Thymus (tissue), 11 donors: ENCODE measurements at regions not wholly inside any gene's neighbourhood (a gene's known extent, or its start where the extent isn't known, plus 50 kb on each side); places are given as distances from the start of the nearest gene placed in this dataset.

ENCODE experiments used
- DNase-seq, 9 donors: peaks; one replicate each; pipeline ENCODE4 v3.0.0-alpha.2; 2013; ENCODE audit warnings: low spot score in 9 of 9, low read depth in 6 of 9, missing footprints in 1 of 9
- H3K27ac ChIP-seq, 2 donors: one replicate each; pipeline ENCODE4 v1.5.1; 2013; ENCODE audit warnings: control low read depth in 1 of 2, low read depth in 1 of 2, low read length in 1 of 2, mild to moderate bottlenecking in 1 of 2, moderate library complexity in 1 of 2
- H3K27me3 ChIP-seq, 2 donors: one replicate each; pipeline ENCODE4 v1.5.1; 2013; ENCODE audit warnings: low read length in 1 of 2; ENCODE audit not compliant: control insufficient read depth in 2 of 2, insufficient read depth in 1 of 2
- H3K36me3 ChIP-seq, 2 donors: one replicate each; pipeline ENCODE4 v1.5.1; 2013; ENCODE audit warnings: low read length in 1 of 2, mild to moderate bottlenecking in 1 of 2, moderate library complexity in 1 of 2; ENCODE audit not compliant: control insufficient read depth in 2 of 2, insufficient read depth in 2 of 2
- H3K4me1 ChIP-seq, 2 donors: one replicate each; pipeline ENCODE4 v1.5.1; 2013; ENCODE audit warnings: low read length in 2 of 2; ENCODE audit not compliant: control insufficient read depth in 2 of 2, insufficient read depth in 2 of 2
- H3K4me3 ChIP-seq, 2 donors: one replicate each; pipeline ENCODE4 v1.5.1; 2013; ENCODE audit warnings: low read length in 2 of 2, control low read depth in 1 of 2, mild to moderate bottlenecking in 1 of 2
- H3K9me3 ChIP-seq, 2 donors: one replicate each; pipeline ENCODE4 v1.5.1; 2013; ENCODE audit warnings: low read length in 1 of 2, mild to moderate bottlenecking in 1 of 2; ENCODE audit not compliant: control insufficient read depth in 2 of 2, insufficient read depth in 1 of 2
- WGBS: extraction: QIAGEN DNeasy Blood & Tissue Kit; methylation state at CpG from one replicate; pipeline ENCODE4 v1.1.7; 2013; 5-methylcytosine and 5-hydroxymethylcytosine counted together
- donor health status: healthy.

DNA sequence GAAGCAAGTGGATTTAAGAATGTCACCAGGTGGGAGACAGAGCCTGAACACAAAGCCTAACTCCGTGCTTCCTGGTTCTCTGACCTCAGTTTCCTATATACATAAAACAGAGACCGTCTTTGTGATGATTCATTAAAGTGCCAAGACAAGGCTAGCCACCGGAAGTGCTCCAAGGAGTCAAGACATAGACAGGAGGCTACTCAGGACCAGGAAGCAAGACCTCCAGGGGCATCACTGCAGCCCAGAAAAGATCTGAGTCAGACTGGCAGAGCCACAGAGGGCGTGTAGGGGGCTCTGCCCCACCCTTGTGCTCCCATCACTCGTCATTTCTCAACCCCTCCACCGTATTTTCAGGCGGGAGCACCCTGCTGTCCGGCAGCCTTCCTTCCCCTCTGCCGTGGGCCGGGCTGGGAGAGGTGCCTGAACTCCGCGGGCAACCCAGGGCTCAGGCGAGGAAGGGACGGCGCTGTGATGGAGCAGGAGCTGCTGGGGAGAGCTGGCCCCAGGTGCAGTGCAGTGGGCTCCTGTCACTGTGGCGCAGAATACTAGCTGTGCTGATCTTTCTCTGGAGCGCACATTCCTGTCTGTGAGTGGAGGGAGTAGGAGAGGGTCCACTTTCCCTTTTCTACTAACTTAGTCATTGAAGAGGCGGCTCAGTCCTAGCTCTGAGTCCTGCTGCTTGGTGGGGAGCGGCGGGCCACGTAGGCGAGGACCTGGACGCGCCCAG, 134.7 kb upstream of the GPR12 start:
- DNase-seq, result no peak
- Histone ChIP-seq H3K4me1 (no peaks in the 10 kb centered on the region), H3K4me3 (no peak overlapping the region), H3K27ac (no peak overlapping the region), H3K9me3 (no peaks in the 10 kb centered on the region), H3K36me3 (no peaks in the 10 kb centered on the region), H3K27me3 (peaks cover 0 to 18% of the 10 kb centered on the region in 2 donors)
- 41% methylated on average over 24 of the region's 24 CpGs for WGBS

DNA sequence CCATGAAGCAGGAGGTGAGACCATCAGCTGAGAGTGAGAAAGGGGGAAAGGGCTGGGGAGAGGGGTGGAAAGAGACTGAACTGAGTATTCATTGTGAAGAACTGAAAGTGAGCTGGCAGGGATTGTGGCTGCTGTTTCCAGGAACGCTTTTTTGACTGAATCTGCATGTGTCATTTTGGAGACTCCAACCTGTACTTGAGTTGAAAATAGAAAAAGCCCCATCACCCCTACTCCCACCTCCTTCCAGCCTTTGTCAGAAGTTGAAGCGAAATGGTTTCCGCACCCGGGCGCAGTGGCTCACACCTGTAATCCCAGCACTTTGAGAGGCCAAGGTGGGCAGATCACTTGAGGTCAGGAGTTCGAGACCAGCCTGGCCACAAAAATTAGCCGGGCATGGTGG, 128.0 kb upstream of the GPR12 start:
- H3K27ac ChIP-seq, result no peak overlapping the region
- H3K4me3 ChIP-seq, result no peak overlapping the region
- no peaks in the 10 kb centered on the region for H3K36me3 ChIP-seq
- no peak for DNase-seq
- no peaks in the 10 kb centered on the region for H3K27me3 ChIP-seq
- H3K9me3 ChIP-seq, result no peaks in the 10 kb centered on the region
- 94% methylated on average over 7 of the region's 7 CpGs for WGBS
- no peaks in the 10 kb centered on the region for H3K4me1 ChIP-seq

DNA sequence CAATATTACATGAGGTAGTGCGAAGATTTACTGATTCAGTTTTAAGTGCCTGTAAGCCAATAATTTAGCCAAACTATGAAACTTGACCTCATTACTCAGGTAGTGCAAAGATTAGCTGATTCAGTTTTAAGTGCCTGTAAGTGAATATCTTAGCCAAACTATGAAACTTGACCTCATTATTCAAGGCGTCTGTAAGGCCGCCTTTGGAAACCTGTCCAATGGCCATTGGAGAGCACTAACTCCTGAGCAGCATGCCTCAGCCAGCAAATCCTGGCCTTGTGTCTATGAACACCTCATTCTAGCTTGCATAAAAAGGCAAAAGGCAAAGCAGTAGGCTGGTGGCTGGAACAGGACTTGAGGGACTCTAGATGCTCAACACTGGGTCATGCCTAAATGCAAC, 127.0 kb upstream of the GPR12 start:
- Histone ChIP-seq H3K4me3 (no peak overlapping the region), H3K27ac (no peak overlapping the region), H3K36me3 (no peaks in the 10 kb centered on the region), H3K4me1 (no peaks in the 10 kb centered on the region), H3K9me3 (no peaks in the 10 kb centered on the region), H3K27me3 (no peaks in the 10 kb centered on the region)
- no peak for DNase-seq
- 57% methylated on average over 3 of the region's 3 CpGs for WGBS

DNA sequence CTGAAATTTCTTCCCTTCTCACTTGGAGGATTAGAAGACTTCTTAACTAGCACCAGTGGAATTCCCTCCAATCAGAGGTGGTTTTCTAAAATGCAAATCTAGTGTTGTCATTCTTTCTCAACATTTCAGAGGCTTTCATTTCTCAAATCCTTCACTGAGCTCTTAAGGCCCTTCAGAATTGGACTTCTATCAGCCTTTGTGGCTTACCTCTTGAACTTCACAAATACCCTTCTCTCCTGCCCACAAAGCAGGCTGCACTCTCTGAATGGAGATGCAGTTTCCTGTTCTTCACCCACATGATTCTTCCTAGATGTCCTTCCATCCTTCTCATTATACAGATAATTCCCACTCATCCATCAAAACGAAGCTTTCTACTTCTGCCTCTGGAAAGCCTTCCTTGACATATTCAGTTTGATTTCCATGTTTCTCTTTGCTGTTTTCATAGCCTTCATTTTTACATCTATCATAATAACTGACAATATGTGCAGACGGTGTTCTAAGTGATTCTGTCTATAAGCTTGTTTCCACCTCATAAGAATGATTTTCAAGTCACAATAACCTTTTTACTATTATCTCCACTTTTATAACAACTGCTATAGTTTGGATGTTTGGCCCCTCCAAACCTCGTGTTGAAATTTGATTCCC, 123.1 kb upstream of the GPR12 start:
- H3K4me1 ChIP-seq, result no peaks in the 10 kb centered on the region
- no peaks in the 10 kb centered on the region for H3K9me3 ChIP-seq
- no peak overlapping the region for H3K27ac ChIP-seq
- DNase-seq, result no peak
- no peaks in the 10 kb centered on the region for H3K36me3 ChIP-seq
- WGBS, result 84% methylated on average over 3 of the region's 3 CpGs
- H3K27me3 ChIP-seq, result no peaks in the 10 kb centered on the region
- no peak overlapping the region for H3K4me3 ChIP-seq

DNA sequence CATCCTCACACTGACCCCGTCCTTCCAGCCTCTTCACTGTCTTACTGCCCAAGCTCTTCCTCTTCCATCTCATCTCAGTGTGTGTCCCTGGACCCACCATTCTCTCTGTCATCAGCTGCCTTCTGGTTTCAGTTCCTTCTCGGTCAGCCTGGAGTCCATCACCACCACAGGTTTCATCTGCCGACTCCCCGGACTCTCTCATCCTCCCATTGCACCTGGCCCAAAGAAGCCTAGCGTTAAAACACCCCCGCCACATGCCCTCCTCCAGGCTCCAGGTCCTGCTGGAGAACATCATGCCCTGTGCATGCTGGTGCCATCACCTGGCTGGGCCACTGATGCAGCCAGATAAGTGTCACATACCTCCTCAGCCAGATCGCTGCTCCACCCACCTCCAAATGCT, 122.1 kb upstream of the GPR12 start:
- no peaks in the 10 kb centered on the region for H3K4me1 ChIP-seq
- WGBS, result 95% methylated on average over 7 of the region's 7 CpGs
- H3K36me3 ChIP-seq, result no peaks in the 10 kb centered on the region
- no peaks in the 10 kb centered on the region for H3K27me3 ChIP-seq
- no peak for DNase-seq
- no peak overlapping the region for H3K27ac ChIP-seq
- no peaks in the 10 kb centered on the region for H3K9me3 ChIP-seq
- no peak overlapping the region for H3K4me3 ChIP-seq

DNA sequence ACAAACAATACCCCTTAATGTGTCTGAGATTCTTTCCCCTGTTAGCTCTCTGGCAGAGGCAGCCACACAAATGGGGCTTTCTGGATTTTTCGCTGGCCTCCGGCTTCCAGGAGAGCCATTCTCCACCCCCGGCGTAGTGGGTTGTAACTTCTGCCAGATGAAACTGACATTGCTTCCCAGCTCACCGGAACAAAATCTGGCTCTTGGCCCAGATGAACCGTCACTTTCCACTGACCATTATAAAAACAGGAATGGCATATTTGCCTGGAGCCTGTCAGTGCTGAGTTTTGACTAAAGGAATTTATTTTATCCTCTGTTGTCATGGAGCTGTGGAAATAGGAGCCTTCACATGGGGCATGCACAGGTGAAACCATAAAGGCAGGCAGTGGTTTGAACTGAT, 120.6 kb upstream of the GPR12 start:
- 81% methylated on average over 6 of the region's 6 CpGs for WGBS
- H3K4me1 ChIP-seq, result no peaks in the 10 kb centered on the region
- no peak overlapping the region for H3K4me3 ChIP-seq
- no peaks in the 10 kb centered on the region for H3K36me3 ChIP-seq
- H3K27me3 ChIP-seq, result no peaks in the 10 kb centered on the region
- no peak for DNase-seq
- no peaks in the 10 kb centered on the region for H3K9me3 ChIP-seq
- no peak overlapping the region for H3K27ac ChIP-seq

DNA sequence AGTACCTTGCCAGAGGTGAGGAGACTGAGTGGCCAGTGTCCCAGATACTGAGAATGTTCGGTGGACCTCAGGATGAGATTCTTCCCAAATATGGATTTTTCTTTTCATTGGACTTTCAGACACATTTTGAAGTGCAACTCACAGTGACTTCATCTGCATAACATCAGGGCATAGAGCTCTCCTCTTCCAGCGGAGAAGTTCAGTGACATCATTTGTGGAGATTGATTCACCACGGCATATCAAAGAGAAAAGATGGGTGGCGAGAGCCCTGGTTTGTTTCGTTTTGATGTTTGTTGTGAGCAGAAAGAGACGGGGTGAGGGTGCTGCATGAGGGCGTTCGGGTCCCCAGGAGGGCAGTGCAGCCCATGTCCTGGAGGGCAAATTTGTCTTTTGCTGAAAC, 120.1 kb upstream of the GPR12 start:
- H3K27me3 ChIP-seq, result no peaks in the 10 kb centered on the region
- H3K36me3 ChIP-seq, result no peaks in the 10 kb centered on the region
- 87% methylated on average over 8 of the region's 8 CpGs for WGBS
- H3K27ac ChIP-seq, result no peak overlapping the region
- no peak overlapping the region for H3K4me3 ChIP-seq
- H3K4me1 ChIP-seq, result no peaks in the 10 kb centered on the region
- no peaks in the 10 kb centered on the region for H3K9me3 ChIP-seq
- DNase-seq, result no peak

DNA sequence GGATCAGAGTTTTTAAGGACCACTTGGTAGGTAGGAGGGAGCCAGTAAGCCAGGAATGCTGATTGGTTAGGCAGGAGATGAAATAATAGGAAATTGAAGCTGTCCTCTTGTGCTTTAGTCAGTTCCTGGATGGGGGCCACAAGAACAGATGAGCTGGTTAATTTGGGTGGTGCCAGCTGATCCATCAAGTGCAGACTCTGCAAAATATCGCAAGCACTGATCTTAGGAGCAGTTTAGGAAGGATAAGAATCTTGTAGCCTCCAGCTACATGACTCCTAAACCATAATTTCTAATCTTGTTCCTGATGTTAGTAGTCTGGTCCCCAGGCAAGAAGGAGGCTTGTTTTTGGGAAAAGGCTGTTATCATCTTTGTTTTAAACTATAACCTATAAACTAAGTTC, 117.9 kb upstream of the GPR12 start:
- 0% methylated on average over 1 of the region's 1 CpG for WGBS
- Histone ChIP-seq H3K27ac (no peak overlapping the region), H3K4me3 (no peak overlapping the region), H3K27me3 (no peaks in the 10 kb centered on the region), H3K36me3 (no peaks in the 10 kb centered on the region), H3K4me1 (no peaks in the 10 kb centered on the region), H3K9me3 (no peaks in the 10 kb centered on the region)
- DNase-seq, result no peak

DNA sequence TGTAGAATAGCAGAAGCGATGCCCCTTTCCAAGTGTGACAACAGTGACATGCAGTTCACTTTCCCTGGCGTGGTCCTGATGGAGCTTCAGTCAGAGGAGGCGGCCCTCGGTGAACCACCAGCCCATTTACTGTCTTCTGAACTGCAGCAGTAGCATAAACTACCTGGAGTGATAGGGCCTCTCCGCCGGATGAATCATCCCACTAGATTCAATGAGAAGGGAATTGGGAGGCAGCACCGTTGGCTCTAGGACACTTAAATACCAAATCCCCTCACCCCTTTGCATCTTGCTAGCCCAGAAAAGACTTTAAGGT, 112.8 kb upstream of the GPR12 start:
- Histone ChIP-seq H3K27ac (no peak overlapping the region), H3K36me3 (no peaks in the 10 kb centered on the region), H3K27me3 (peaks cover 0 to 3% of the 10 kb centered on the region in 2 donors), H3K9me3 (no peaks in the 10 kb centered on the region), H3K4me1 (no peaks in the 10 kb centered on the region), H3K4me3 (no peak overlapping the region)
- WGBS, result 81% methylated on average over 7 of the region's 7 CpGs
- DNase-seq, result no peak
